HG03378 (cell line): ENCODE measurements at regions not wholly inside any gene's neighbourhood (a gene's known extent, or its start where the extent isn't known, plus 50 kb on each side); places are given as distances from the start of the nearest gene placed in this dataset.
"Not testable (repeated sequence)": the region's sequence is repeated elsewhere in the genome, so short reads cannot be mapped to it uniquely, and the experiment has no call there.

Experiments used
- ATAC-seq: cut with Tn5 transposase; IDR thresholded peaks from one replicate; pipeline ENCODE4 v1.9.1; 2021; ENCODE audit warnings: mild to moderate bottlenecking, moderate library complexity; ENCODE audit not compliant: unreplicated experiment

GRCh38 chr10:78406648-78407008, 373.0 kb downstream of the RPS24 start:
- no peak for ATAC-seq

GRCh38 chr10:78407009-78407711, 373.5 kb downstream of the RPS24 start:
- no peak for ATAC-seq

GRCh38 chr10:78407966-78408365, 374.3 kb downstream of the RPS24 start:
- no peak for ATAC-seq

GRCh38 chr10:78408671-78409472, 375.2 kb downstream of the RPS24 start:
- no peak for ATAC-seq

- ATAC-seq: no peak
Measured at GRCh38 chr10:78410046-78410965, 376.6 kb downstream of the RPS24 start.

GRCh38 chr10:78411716-78412115, 378.1 kb downstream of the RPS24 start:
- no peak for ATAC-seq

- no peak for ATAC-seq
Measured at GRCh38 chr10:78412605-78413004, 378.9 kb downstream of the RPS24 start.

GRCh38 chr10:78413076-78414055, 379.7 kb downstream of the RPS24 start:
- ATAC-seq: no peak

GRCh38 chr10:78414380-78414779, 380.7 kb downstream of the RPS24 start:
- ATAC-seq: no peak

- no peak for ATAC-seq
Measured at GRCh38 chr10:78415111-78415510, 381.4 kb downstream of the RPS24 start.

- no peak for ATAC-seq
Measured at GRCh38 chr10:78416031-78417011, 382.7 kb downstream of the RPS24 start.

GRCh38 chr10:78417425-78418370, 384.0 kb downstream of the RPS24 start:
- ATAC-seq: no peak

- ATAC-seq: no peak
Measured at GRCh38 chr10:78419481-78420265, 386.0 kb downstream of the RPS24 start.

- no peak for ATAC-seq
Measured at GRCh38 chr10:78420946-78421735, 387.5 kb downstream of the RPS24 start.

GRCh38 chr10:78424050-78424449, 390.4 kb downstream of the RPS24 start:
- not testable (repeated sequence) for ATAC-seq

GRCh38 chr10:78424723-78425122, 391.1 kb downstream of the RPS24 start:
- no peak for ATAC-seq
